ENCODE measurements at regions not wholly inside any gene's neighbourhood (a gene's known extent, or its start where the extent isn't known, plus 50 kb on each side); places are given as distances from the start of the nearest gene placed in this dataset.

- ChIA-PET POLR2A (no interaction called here), CTCF (no interaction called here)
- Histone ChIP-seq H3K4me1 (ENCODE audit: control insufficient read depth, insufficient read depth, low read length) (no peaks in the 10 kb centered on the region), H3K4me3 (ENCODE audit: low read depth, low read length) (no peak overlapping the region), H3K27ac (ENCODE audit: extremely low read depth, low read depth, low read length) (no peak overlapping the region), H3K36me3 (ENCODE audit: control insufficient read depth in 2 of 2, insufficient read depth in 1 of 2, low read length in 2 of 2) (no peaks in the 10 kb centered on the region), H3K9me3 (ENCODE audit: control insufficient read depth, insufficient read depth, low read depth, low read length) (no peaks in the 10 kb centered on the region)
- TF ChIP-seq INSM2 (tag by site-specific recombination; IDR thresholded peaks at IDR 0.05) (no peak), ZNF600 (tag by site-specific recombination; IDR thresholded peaks at IDR 0.05) (no peak), ZNF521 (tag by site-specific recombination; IDR thresholded peaks at IDR 0.05) (no peak), ZNF837 (tag by site-specific recombination; IDR thresholded peaks at IDR 0.05) (no peak), ZNF274 (IDR thresholded peaks at IDR 0.05; ENCODE audit: low read length) (no peak), ZNF274 (tag by site-specific recombination; IDR thresholded peaks at IDR 0.05; ENCODE audit: borderline replicate concordance) (no peak), ZNF560 (tag by site-specific recombination; IDR thresholded peaks at IDR 0.05; ENCODE audit: borderline replicate concordance) (no peak), ZNF621 (tag by site-specific recombination; IDR thresholded peaks at IDR 0.05) (no peak)
These were observed 161.8 kb downstream of the ICE1 start for GRCh38 chr5:5584236-5584745.

GRCh38 chr5:5583832-5584231 lies 161.4 kb downstream of the ICE1 start:
- POLR2A ChIA-PET = no interaction called here
- Histone ChIP-seq H3K4me1 (ENCODE audit: control insufficient read depth, insufficient read depth, low read length) (no peaks in the 10 kb centered on the region), H3K36me3 (ENCODE audit: control insufficient read depth in 2 of 2, insufficient read depth in 1 of 2, low read length in 2 of 2) (no peaks in the 10 kb centered on the region), H3K9me3 (ENCODE audit: control insufficient read depth, insufficient read depth, low read depth, low read length) (no peaks in the 10 kb centered on the region), H3K27ac (ENCODE audit: extremely low read depth, low read depth, low read length) (no peak overlapping the region), H3K4me3 (ENCODE audit: low read depth, low read length) (no peak overlapping the region)
- CTCF ChIA-PET = interaction anchor here (0.7 kb wide), 1 partner anchor 715 kb away, joined by 4 read pairs; no protein-coding TSS in a partner anchor
- TF ChIP-seq GLIS2 (tag by site-specific recombination; IDR thresholded peaks at IDR 0.05) = no peak
- no peak for TF ChIP-seq ZNF391 (tag by site-specific recombination; IDR thresholded peaks at IDR 0.05; ENCODE audit: borderline replicate concordance, low read depth)
- no peak for TF ChIP-seq ZNF670 (tag by site-specific recombination; IDR thresholded peaks at IDR 0.05; ENCODE audit: low read depth)
- no peak for TF ChIP-seq ZBTB44 (tag by site-specific recombination; IDR thresholded peaks at IDR 0.05)
- no peak for TF ChIP-seq ZNF23 (tag by site-specific recombination; IDR thresholded peaks at IDR 0.05; ENCODE audit: borderline replicate concordance)
- TF ChIP-seq ZNF274 (IDR thresholded peaks at IDR 0.05; ENCODE audit: low read length) = no peak
- TF ChIP-seq ZNF274 (tag by site-specific recombination; IDR thresholded peaks at IDR 0.05; ENCODE audit: borderline replicate concordance) = no peak
- no peak for TF ChIP-seq ZBTB7A (tag by site-specific recombination; IDR thresholded peaks at IDR 0.05; ENCODE audit: low read depth)
- TF ChIP-seq ZSCAN18 (tag by site-specific recombination; IDR thresholded peaks at IDR 0.05) = no peak
- TF ChIP-seq ZNF768 (tag by site-specific recombination; IDR thresholded peaks at IDR 0.05) = no peak
- TF ChIP-seq SCRT2 (tag by site-specific recombination; IDR thresholded peaks at IDR 0.05) = no peak
- TF ChIP-seq BCL11B (tag by site-specific recombination; IDR thresholded peaks at IDR 0.05; ENCODE audit: low read depth) = no peak
- TF ChIP-seq ZNF623 (tag by site-specific recombination; IDR thresholded peaks at IDR 0.05) = no peak
- TF ChIP-seq ZNF548 (tag by site-specific recombination; IDR thresholded peaks at IDR 0.05) = no peak
- TF ChIP-seq ZNF18 (tag by site-specific recombination; IDR thresholded peaks at IDR 0.05) = no peak
